Calu3 (cell line): ENCODE measurements at regions not wholly inside any gene's neighbourhood (a gene's known extent, or its start where the extent isn't known, plus 50 kb on each side); places are given as distances from the start of the nearest gene placed in this dataset.

Source experiments
- BruUV-seq: library from RNA; stranded (reverse); fragments of 400-500 nt; replicated peaks from 2 replicates; lab custom pipeline; 2021; lab: Mats Ljungman, UMichigan
- CTCF ChIA-PET: fragments of 300-600 bp; sonication (Branson Sonifier 250); formaldehyde crosslinking; loops from one replicate; lab custom pipeline; 2022; ENCODE audit warnings: antibody characterized with exemption; lab: Charles Lee
- DNase-seq: peaks from one replicate; pipeline ENCODE4 v3.0.0; 2022
- H3K27ac Mint-ChIP-seq: one replicate; pipeline ENCODE4 v1.8.0; 2022; ENCODE audit warnings: mixed read lengths; ENCODE audit not compliant: unreplicated experiment
- H3K27me3 Mint-ChIP-seq: one replicate; pipeline ENCODE4 v1.8.0; 2022; ENCODE audit warnings: mixed read lengths; ENCODE audit not compliant: unreplicated experiment
- H3K36me3 Mint-ChIP-seq: one replicate; pipeline ENCODE4 v1.8.0; 2022; ENCODE audit warnings: mild to moderate bottlenecking, moderate library complexity, mixed read lengths; ENCODE audit not compliant: insufficient read depth, unreplicated experiment
- H3K4me1 Mint-ChIP-seq: one replicate; pipeline ENCODE4 v1.8.0; 2022; ENCODE audit warnings: mild to moderate bottlenecking, low read depth, mixed read lengths; ENCODE audit not compliant: unreplicated experiment
- H3K4me3 Mint-ChIP-seq: one replicate; pipeline ENCODE4 v1.8.0; 2022; ENCODE audit warnings: mild to moderate bottlenecking, low read depth, moderate library complexity, mixed read lengths; ENCODE audit not compliant: unreplicated experiment
- H3K9me3 Mint-ChIP-seq: one replicate; pipeline ENCODE4 v1.8.0; 2022; ENCODE audit warnings: low read depth, mixed read lengths; ENCODE audit not compliant: unreplicated experiment
- intact Hi-C: fragments of 100-400 bp; cut with micrococcal nuclease; formaldehyde crosslinking; loops from one replicate; pipeline ENCODE4 v1.10.0; 2022; ENCODE audit not compliant: unreplicated experiment
- TF ChIP-seq, protein P1 (sequence below): fragments of 200-600 bp; IDR thresholded peaks from one replicate; pipeline ENCODE4 v1.8.0; 2022; ENCODE audit warnings: antibody characterized with exemption; ENCODE audit not compliant: unreplicated experiment

DNA sequence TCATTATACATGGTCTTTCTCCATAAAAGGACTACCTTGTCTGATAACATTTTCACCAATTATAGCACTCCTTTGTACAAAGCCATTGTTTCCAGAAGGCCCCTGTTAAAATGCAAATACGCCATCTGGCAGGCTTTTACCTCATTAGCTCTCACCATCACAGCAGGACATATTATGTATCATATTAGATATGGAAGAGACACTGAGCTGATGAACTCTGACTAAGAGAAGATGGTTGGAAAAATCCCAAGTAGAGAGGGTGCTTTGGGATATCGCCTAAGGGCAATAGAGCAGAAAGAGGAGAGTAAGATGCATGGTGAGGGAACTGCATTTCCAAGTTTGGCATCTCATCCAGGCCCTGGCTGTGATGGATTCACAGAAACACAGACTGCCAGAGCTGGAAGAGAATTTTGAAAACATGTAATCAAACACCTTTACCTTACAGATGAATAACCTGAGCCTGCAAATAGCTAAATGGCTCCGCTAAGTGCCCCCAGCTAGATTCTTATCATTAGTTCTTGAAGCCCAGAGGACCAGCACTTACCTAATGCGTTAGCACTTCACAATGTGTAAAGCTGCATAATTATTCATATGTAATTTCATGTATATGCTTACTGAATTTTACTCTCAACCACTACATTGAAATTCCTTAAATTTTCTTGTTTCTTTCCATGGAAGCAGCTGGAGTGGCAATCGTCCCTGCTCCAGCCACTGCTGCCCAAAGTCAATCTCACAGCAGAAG, 393.6 kb upstream of the IZUMO3 start:
- H3K36me3 Mint-ChIP-seq, result no peaks in the 10 kb centered on the region
- no peaks in the 10 kb centered on the region for H3K27me3 Mint-ChIP-seq
- no peak overlapping the region for H3K27ac Mint-ChIP-seq
- no peaks in the 10 kb centered on the region for H3K4me1 Mint-ChIP-seq
- no peak overlapping the region for H3K4me3 Mint-ChIP-seq
- H3K9me3 Mint-ChIP-seq, result peaks cover 7% of the 10 kb centered on the region
- TF ChIP-seq, protein P1, sequence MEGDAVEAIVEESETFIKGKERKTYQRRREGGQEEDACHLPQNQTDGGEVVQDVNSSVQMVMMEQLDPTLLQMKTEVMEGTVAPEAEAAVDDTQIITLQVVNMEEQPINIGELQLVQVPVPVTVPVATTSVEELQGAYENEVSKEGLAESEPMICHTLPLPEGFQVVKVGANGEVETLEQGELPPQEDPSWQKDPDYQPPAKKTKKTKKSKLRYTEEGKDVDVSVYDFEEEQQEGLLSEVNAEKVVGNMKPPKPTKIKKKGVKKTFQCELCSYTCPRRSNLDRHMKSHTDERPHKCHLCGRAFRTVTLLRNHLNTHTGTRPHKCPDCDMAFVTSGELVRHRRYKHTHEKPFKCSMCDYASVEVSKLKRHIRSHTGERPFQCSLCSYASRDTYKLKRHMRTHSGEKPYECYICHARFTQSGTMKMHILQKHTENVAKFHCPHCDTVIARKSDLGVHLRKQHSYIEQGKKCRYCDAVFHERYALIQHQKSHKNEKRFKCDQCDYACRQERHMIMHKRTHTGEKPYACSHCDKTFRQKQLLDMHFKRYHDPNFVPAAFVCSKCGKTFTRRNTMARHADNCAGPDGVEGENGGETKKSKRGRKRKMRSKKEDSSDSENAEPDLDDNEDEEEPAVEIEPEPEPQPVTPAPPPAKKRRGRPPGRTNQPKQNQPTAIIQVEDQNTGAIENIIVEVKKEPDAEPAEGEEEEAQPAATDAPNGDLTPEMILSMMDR, result no peak
- no peak for DNase-seq
- CTCF ChIA-PET, result no interaction called here
- intact Hi-C loops, result no loop called here
- BruUV-seq, result no TSS peak

DNA sequence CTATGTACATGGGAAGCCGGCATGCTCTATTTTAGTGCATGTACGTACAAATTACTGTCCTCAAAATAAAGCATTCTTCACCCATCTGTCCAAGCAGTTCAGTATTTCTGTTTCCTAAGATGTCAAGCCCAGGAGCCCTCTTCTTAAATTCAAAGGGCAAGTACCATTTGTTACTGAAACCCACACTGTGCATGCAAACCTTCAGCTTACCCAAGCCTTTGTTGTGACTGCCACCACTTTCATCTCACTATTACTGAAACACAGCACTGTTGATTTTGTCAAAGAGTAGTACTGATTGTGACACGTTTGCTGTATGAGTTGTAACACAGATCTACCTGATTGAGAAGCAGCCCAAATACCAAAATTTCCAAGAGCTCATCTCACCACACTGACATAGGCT, 390.4 kb upstream of the IZUMO3 start:
- Mint-ChIP-seq H3K9me3 (peaks cover 7% of the 10 kb centered on the region), H3K4me1 (no peaks in the 10 kb centered on the region), H3K27ac (no peak overlapping the region), H3K4me3 (no peak overlapping the region), H3K36me3 (no peaks in the 10 kb centered on the region), H3K27me3 (no peaks in the 10 kb centered on the region)
- TF ChIP-seq, protein P1, result no peak
- BruUV-seq, result no TSS peak
- CTCF ChIA-PET, result no interaction called here
- DNase-seq, result no peak
- intact Hi-C loops, result no loop called here

DNA sequence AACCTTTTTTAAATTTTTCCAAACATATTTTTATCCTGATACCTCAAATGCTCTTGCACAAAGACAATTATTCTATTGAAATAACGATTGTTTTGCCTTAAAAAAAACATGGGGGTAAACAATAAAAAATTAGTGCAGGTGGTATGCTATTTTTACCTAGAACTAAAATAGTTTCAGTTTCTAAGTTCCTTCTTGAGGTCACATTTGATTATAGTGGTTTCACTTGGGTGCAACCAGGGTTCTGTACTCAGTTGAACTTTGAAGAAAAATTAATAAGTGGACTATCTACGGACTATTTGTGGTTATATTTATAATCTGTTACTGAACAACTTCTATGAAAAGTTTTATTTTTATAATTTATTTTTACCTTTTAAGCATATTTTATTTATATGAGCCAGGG, 387.1 kb upstream of the IZUMO3 start:
- no peaks in the 10 kb centered on the region for H3K4me1 Mint-ChIP-seq
- no peaks in the 10 kb centered on the region for H3K36me3 Mint-ChIP-seq
- no peaks in the 10 kb centered on the region for H3K27me3 Mint-ChIP-seq
- H3K27ac Mint-ChIP-seq, result no peak overlapping the region
- H3K9me3 Mint-ChIP-seq, result peaks cover 2% of the 10 kb centered on the region
- CTCF ChIA-PET, result no interaction called here
- no peak for DNase-seq
- no TSS peak for BruUV-seq
- no peak overlapping the region for H3K4me3 Mint-ChIP-seq
- TF ChIP-seq, protein P1, result no peak
- intact Hi-C loops, result no loop called here

DNA sequence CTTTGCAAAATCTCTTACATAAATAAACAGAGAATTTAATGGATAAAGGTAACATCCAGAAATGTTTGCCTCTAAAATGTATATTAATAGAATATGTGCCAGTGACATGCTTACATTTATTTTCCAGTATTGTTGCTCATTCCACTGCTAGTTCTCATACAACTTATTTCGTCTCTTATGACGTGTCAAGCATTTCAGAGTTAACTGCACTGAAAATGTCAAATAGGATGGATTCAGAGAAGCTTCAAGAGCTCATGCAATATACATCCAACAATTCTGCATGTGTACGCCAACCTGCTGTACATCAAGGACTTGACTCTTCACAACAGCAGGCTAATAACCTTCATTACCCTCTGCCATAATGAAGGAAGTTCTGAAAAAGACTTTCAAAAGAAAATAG, 386.2 kb upstream of the IZUMO3 start:
- Mint-ChIP-seq H3K9me3 (no peaks in the 10 kb centered on the region), H3K27me3 (no peaks in the 10 kb centered on the region), H3K4me3 (no peak overlapping the region), H3K27ac (no peak overlapping the region), H3K4me1 (no peaks in the 10 kb centered on the region), H3K36me3 (no peaks in the 10 kb centered on the region)
- TF ChIP-seq, protein P1, result no peak
- no peak for DNase-seq
- CTCF ChIA-PET, result no interaction called here
- no TSS peak for BruUV-seq
- intact Hi-C loops, result no loop called here
